ENCODE measurements at regions not wholly inside any gene's neighbourhood (a gene's known extent, or its start where the extent isn't known, plus 50 kb on each side); places are given as distances from the start of the nearest gene placed in this dataset.

DNA sequence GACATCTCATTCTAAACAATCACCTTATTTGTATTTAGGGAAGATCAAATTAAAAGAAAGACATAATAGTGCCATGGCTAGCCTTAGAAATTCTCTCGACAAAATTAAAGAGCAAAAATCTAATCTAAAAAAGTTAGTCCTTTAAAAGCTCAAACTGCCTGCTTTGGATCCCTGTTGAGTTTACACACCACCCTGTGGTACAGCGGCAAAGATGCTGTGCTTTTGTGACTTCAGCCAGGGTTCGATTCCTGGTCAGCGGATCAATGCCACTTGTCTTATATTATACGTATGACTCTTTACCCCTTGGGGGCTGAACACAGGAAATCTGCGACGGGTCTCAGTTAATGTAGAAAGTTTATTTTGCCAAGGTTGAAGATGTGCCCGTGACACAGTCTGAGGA, 51.3 kb upstream of the VOPP1 start:
- no peak for DNase-seq

GRCh38 chr7:55622241-55622640, 49.9 kb upstream of the VOPP1 start:
- DNase-seq = no peak

Data from DMS79 (cell line).